WTC11 (cell line): ENCODE measurements at regions not wholly inside any gene's neighbourhood (a gene's known extent, or its start where the extent isn't known, plus 50 kb on each side); places are given as distances from the start of the nearest gene placed in this dataset.

Experiments
- CBFB ChIP-seq: sonication (generic); formaldehyde crosslinking; IDR thresholded peaks from 2 replicates; pipeline ENCODE4 v1.8.1; 2022; ENCODE audit warnings: mild to moderate bottlenecking, low read depth, missing genetic modification reagents
- ESRRA ChIP-seq: sonication (generic); formaldehyde crosslinking; IDR thresholded peaks from 2 replicates; pipeline ENCODE4 v1.8.1; 2022; ENCODE audit warnings: mild to moderate bottlenecking, missing genetic modification reagents, borderline replicate concordance
- FOXP1 ChIP-seq: sonication (generic); formaldehyde crosslinking; IDR thresholded peaks from 2 replicates; pipeline ENCODE4 v1.8.0; 2022; ENCODE audit warnings: missing genetic modification reagents, mild to moderate bottlenecking, moderate library complexity, borderline replicate concordance
- NR1H2 ChIP-seq: sonication (generic); formaldehyde crosslinking; IDR thresholded peaks from 2 replicates; pipeline ENCODE4 v1.9.0; 2021; ENCODE audit warnings: mild to moderate bottlenecking, moderate library complexity, missing genetic modification reagents
- PREB ChIP-seq: sonication (generic); formaldehyde crosslinking; IDR thresholded peaks from 2 replicates; pipeline ENCODE4 v1.8.1; 2022; ENCODE audit warnings: mild to moderate bottlenecking, missing genetic modification reagents, moderate library complexity, borderline replicate concordance
- SP1 ChIP-seq: sonication (generic); formaldehyde crosslinking; conservative IDR thresholded peaks from 2 replicates; pipeline ENCODE4 v1.8.1; 2022; ENCODE audit warnings: missing genetic modification reagents
- TEAD4 ChIP-seq: sonication (generic); formaldehyde crosslinking; IDR thresholded peaks from 2 replicates; pipeline ENCODE4 v1.8.0; 2022; ENCODE audit warnings: mild to moderate bottlenecking, missing genetic modification reagents
- ZSCAN18 ChIP-seq: fragments of 250-450 bp; sonication (Bioruptor Pico); IDR thresholded peaks from 2 replicates; pipeline ENCODE4 v2.1.2; 2022; ENCODE audit warnings: mild to moderate bottlenecking, moderate library complexity
- TF ChIP-seq, protein P1 (sequence below): sonication (generic); formaldehyde crosslinking; IDR thresholded peaks from 2 replicates; pipeline ENCODE4 v1.8.0; 2022; ENCODE audit warnings: mild to moderate bottlenecking, missing genetic modification reagents
- TF ChIP-seq, protein P2 (sequence below): fragments of 200-600 bp; IDR thresholded peaks from 2 replicates; pipeline ENCODE4 v1.8.0; 2022; ENCODE audit warnings: antibody characterized with exemption
- TF ChIP-seq, protein P3 (sequence below): sonication (generic); formaldehyde crosslinking; IDR thresholded peaks from 2 replicates; pipeline ENCODE4 v1.8.1; 2022; ENCODE audit warnings: low read depth, mild to moderate bottlenecking, moderate library complexity, missing genetic modification reagents, borderline replicate concordance
- TF ChIP-seq, protein P4 (sequence below): sonication (generic); formaldehyde crosslinking; IDR thresholded peaks from 2 replicates; pipeline ENCODE4 v1.8.0; 2022; ENCODE audit warnings: missing genetic modification reagents

GRCh38 chr14:44417809-44418208 lies 89.3 kb downstream of the FSCB start:
- no peak for TF ChIP-seq FOXP1 (CRISPR knock-in tag)
- no peak for TF ChIP-seq ZSCAN18 (CRISPR knock-in tag)
- TF ChIP-seq SP1 (CRISPR knock-in tag) = no peak
- TF ChIP-seq, protein P1, sequence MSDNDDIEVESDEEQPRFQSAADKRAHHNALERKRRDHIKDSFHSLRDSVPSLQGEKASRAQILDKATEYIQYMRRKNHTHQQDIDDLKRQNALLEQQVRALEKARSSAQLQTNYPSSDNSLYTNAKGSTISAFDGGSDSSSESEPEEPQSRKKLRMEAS (CRISPR knock-in tag) = no peak
- TF ChIP-seq, protein P2, sequence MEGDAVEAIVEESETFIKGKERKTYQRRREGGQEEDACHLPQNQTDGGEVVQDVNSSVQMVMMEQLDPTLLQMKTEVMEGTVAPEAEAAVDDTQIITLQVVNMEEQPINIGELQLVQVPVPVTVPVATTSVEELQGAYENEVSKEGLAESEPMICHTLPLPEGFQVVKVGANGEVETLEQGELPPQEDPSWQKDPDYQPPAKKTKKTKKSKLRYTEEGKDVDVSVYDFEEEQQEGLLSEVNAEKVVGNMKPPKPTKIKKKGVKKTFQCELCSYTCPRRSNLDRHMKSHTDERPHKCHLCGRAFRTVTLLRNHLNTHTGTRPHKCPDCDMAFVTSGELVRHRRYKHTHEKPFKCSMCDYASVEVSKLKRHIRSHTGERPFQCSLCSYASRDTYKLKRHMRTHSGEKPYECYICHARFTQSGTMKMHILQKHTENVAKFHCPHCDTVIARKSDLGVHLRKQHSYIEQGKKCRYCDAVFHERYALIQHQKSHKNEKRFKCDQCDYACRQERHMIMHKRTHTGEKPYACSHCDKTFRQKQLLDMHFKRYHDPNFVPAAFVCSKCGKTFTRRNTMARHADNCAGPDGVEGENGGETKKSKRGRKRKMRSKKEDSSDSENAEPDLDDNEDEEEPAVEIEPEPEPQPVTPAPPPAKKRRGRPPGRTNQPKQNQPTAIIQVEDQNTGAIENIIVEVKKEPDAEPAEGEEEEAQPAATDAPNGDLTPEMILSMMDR = no peak
- TF ChIP-seq NR1H2 (CRISPR knock-in tag) = no peak
- TF ChIP-seq ESRRA = no peak
- no peak for TF ChIP-seq PREB
- TF ChIP-seq, protein P3, sequence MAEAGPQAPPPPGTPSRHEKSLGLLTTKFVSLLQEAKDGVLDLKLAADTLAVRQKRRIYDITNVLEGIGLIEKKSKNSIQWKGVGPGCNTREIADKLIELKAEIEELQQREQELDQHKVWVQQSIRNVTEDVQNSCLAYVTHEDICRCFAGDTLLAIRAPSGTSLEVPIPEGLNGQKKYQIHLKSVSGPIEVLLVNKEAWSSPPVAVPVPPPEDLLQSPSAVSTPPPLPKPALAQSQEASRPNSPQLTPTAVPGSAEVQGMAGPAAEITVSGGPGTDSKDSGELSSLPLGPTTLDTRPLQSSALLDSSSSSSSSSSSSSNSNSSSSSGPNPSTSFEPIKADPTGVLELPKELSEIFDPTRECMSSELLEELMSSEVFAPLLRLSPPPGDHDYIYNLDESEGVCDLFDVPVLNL (CRISPR knock-in tag) = no peak
- no peak for TF ChIP-seq TEAD4
- TF ChIP-seq, protein P4, sequence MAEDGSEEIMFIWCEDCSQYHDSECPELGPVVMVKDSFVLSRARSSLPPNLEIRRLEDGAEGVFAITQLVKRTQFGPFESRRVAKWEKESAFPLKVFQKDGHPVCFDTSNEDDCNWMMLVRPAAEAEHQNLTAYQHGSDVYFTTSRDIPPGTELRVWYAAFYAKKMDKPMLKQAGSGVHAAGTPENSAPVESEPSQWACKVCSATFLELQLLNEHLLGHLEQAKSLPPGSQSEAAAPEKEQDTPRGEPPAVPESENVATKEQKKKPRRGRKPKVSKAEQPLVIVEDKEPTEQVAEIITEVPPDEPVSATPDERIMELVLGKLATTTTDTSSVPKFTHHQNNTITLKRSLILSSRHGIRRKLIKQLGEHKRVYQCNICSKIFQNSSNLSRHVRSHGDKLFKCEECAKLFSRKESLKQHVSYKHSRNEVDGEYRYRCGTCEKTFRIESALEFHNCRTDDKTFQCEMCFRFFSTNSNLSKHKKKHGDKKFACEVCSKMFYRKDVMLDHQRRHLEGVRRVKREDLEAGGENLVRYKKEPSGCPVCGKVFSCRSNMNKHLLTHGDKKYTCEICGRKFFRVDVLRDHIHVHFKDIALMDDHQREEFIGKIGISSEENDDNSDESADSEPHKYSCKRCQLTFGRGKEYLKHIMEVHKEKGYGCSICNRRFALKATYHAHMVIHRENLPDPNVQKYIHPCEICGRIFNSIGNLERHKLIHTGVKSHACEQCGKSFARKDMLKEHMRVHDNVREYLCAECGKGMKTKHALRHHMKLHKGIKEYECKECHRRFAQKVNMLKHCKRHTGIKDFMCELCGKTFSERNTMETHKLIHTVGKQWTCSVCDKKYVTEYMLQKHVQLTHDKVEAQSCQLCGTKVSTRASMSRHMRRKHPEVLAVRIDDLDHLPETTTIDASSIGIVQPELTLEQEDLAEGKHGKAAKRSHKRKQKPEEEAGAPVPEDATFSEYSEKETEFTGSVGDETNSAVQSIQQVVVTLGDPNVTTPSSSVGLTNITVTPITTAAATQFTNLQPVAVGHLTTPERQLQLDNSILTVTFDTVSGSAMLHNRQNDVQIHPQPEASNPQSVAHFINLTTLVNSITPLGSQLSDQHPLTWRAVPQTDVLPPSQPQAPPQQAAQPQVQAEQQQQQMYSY (CRISPR knock-in tag) = no peak
- no peak for TF ChIP-seq CBFB
